ENCODE measurements at regions not wholly inside any gene's neighbourhood (a gene's known extent, or its start where the extent isn't known, plus 50 kb on each side); places are given as distances from the start of the nearest gene placed in this dataset.

DNA sequence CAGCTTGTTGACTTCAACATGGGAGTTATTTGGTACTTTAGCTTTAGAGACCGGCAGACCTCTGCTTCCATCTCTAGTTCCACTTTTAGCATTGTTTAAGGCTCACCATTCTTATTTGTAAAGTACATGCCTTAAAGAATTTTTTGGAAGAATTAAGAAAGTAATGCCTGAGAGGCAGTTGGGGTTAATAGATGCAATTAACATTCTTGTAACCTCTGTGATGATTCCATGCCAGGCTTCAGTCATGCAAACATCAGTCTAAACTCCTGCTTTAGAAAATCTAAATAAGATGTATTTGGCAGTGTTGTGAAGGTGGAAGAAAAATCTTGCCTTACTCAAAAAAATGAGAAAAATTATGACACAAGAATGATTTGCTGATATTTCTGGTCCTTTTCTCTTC, 79.9 kb upstream of the UBAC2 start:
- Histone ChIP-seq H3K36me3 (ENCODE audit: control insufficient read depth in 1 of 2, insufficient read depth in 2 of 2, low read length in 2 of 2) (no peaks in the 10 kb centered on the region), H3K4me3 (ENCODE audit: low read depth in 1 of 2, low read length in 2 of 2) (no peak overlapping the region), H3K27ac (ENCODE audit: low read depth, low read length) (no peak overlapping the region), H3K9me3 (ENCODE audit: control insufficient read depth in 1 of 2, low read length in 2 of 2) (no peaks in the 10 kb centered on the region), H3K4me1 (ENCODE audit: control insufficient read depth in 1 of 2, insufficient read depth in 2 of 2, low read length in 2 of 2) (no peaks in the 10 kb centered on the region), H3K27me3 (ENCODE audit: control insufficient read depth in 1 of 2, insufficient read depth in 2 of 2, low read length in 2 of 2) (peaks cover 0 to 3% of the 10 kb centered on the region in 2 donors), H3K9ac (ENCODE audit: low read depth in 1 of 2, low read length in 2 of 2) (no peak overlapping the region)

DNA sequence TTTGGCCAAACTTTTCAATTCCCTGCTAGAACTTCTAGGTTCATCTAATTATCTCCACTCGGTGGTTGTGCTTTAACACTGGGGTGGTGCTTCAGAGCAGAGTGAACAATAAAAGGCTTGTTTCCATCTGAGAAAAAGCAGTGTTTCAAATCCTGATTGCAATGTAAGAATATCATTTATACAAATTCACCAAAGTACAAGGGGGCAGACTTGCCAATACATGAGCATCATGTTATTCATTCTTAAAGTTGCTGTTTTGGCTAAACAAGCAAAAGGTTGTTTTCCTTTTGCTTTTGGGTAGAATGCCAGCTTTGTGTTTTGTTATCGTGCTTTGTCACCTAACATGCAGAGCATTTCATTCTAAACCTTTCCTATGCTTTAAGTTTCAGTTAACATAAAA, 78.5 kb upstream of the UBAC2 start:
- no peak overlapping the region for H3K27ac ChIP-seq (ENCODE audit: low read depth, low read length)
- no peaks in the 10 kb centered on the region for H3K9me3 ChIP-seq (ENCODE audit: control insufficient read depth in 1 of 2, low read length in 2 of 2)
- H3K4me1 ChIP-seq (ENCODE audit: control insufficient read depth in 1 of 2, insufficient read depth in 2 of 2, low read length in 2 of 2) = no peaks in the 10 kb centered on the region
- H3K36me3 ChIP-seq (ENCODE audit: control insufficient read depth in 1 of 2, insufficient read depth in 2 of 2, low read length in 2 of 2) = no peaks in the 10 kb centered on the region
- H3K27me3 ChIP-seq (ENCODE audit: control insufficient read depth in 1 of 2, insufficient read depth in 2 of 2, low read length in 2 of 2) = peaks cover 0 to 3% of the 10 kb centered on the region in 2 donors
- no peak overlapping the region for H3K9ac ChIP-seq (ENCODE audit: low read depth in 1 of 2, low read length in 2 of 2)
- no peak overlapping the region for H3K4me3 ChIP-seq (ENCODE audit: low read depth in 1 of 2, low read length in 2 of 2)

DNA sequence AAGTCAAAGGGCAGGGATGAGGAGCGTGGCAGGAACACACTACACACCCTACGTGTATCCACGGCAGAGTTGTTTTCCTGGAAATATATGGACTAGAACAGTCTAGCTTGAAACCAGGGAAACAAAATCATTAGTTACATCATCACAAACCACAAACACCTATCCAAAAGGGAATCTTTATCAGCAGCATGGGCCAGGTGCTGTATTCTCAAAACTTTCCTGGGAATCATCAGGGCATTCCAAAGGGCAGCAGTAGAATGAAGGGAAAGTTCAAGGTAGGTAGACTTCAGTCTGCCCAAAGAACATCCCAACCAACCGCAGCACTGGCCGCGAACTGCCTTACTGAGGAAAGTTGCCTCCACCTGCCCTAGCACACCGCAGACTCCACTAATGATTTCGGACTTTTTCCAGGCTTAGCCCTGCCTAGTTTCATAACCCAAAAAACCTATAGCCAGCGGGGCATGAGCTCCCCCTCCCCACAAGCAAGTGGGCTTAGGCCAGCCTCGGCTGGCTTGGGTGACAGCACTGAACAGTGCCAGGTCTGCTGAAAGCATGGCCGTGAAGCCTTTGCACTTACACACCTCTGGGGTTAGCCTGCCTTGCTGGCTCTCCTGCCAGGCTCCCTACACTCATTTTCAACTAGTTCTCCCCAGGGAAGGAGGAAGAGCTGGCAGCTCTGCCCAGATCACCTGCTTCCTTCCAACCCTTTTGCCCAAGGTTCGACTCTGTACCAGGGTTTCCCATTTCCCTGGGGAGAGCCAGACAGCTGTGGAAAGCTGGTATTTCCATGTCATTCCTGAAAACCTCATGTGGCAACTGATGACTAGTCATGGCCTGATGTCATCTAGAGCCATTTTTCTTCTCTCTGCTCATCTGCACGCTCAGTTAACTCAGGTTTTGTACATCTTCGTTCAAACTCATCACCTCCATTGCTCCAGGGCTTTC, 77.3 kb upstream of the UBAC2 start:
- H3K4me3 ChIP-seq (ENCODE audit: low read depth in 1 of 2, low read length in 2 of 2) = no peak overlapping the region
- H3K9ac ChIP-seq (ENCODE audit: low read depth in 1 of 2, low read length in 2 of 2) = no peak overlapping the region
- H3K27ac ChIP-seq (ENCODE audit: low read depth, low read length) = no peak overlapping the region
- no peaks in the 10 kb centered on the region for H3K4me1 ChIP-seq (ENCODE audit: control insufficient read depth in 1 of 2, insufficient read depth in 2 of 2, low read length in 2 of 2)
- peaks cover 0 to 3% of the 10 kb centered on the region in 2 donors for H3K27me3 ChIP-seq (ENCODE audit: control insufficient read depth in 1 of 2, insufficient read depth in 2 of 2, low read length in 2 of 2)
- H3K36me3 ChIP-seq (ENCODE audit: control insufficient read depth in 1 of 2, insufficient read depth in 2 of 2, low read length in 2 of 2) = no peaks in the 10 kb centered on the region
- no peaks in the 10 kb centered on the region for H3K9me3 ChIP-seq (ENCODE audit: control insufficient read depth in 1 of 2, low read length in 2 of 2)

DNA sequence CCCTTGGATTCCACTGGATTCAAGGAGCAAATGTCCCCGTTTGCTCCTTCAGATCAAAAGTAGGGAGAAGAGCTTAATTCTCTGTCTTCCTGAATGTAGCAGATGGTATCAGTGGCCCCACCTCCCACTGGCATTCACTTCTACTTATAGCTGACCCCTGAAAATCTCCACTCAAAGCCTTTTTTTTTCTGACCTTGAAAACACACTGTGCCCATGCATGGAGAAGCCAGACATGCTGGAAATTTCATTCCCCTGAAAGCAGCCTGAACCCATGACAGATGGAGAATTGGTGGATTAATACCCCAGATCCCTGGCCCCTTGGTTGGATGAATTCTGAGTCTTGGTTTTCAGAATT, 76.6 kb upstream of the UBAC2 start:
- no peaks in the 10 kb centered on the region for H3K4me1 ChIP-seq (ENCODE audit: control insufficient read depth in 1 of 2, insufficient read depth in 2 of 2, low read length in 2 of 2)
- no peaks in the 10 kb centered on the region for H3K9me3 ChIP-seq (ENCODE audit: control insufficient read depth in 1 of 2, low read length in 2 of 2)
- no peak overlapping the region for H3K27ac ChIP-seq (ENCODE audit: low read depth, low read length)
- H3K36me3 ChIP-seq (ENCODE audit: control insufficient read depth in 1 of 2, insufficient read depth in 2 of 2, low read length in 2 of 2) = no peaks in the 10 kb centered on the region
- H3K27me3 ChIP-seq (ENCODE audit: control insufficient read depth in 1 of 2, insufficient read depth in 2 of 2, low read length in 2 of 2) = peaks cover 0 to 3% of the 10 kb centered on the region in 2 donors
- H3K9ac ChIP-seq (ENCODE audit: low read depth in 1 of 2, low read length in 2 of 2) = no peak overlapping the region
- H3K4me3 ChIP-seq (ENCODE audit: low read depth in 1 of 2, low read length in 2 of 2) = no peak overlapping the region

DNA sequence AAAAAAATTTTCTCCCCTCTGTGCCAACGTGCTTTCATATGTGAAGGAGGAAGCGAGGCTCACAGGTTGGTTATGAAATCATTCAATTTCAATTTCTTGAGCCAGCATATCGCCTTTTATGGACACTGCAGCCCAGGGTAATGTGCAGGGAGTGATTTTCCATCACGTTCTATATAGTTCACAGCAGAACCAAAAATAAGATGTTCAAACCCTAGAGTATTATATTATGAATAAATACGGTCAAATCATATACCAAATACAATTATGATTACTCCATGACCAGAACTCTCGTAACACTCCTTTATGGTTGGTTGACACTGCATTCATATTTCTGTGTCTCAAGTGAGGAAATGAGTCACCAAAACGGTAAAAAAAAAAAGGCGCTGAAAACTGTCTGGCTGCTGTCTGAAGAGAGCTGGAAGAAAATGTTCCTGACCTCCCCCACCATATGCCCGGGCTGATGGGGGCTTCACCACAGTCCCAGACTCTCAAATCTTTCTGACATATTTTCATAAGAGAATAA, 75.8 kb upstream of the UBAC2 start:
- Histone ChIP-seq H3K4me1 (ENCODE audit: control insufficient read depth in 1 of 2, insufficient read depth in 2 of 2, low read length in 2 of 2) (no peaks in the 10 kb centered on the region), H3K9ac (ENCODE audit: low read depth in 1 of 2, low read length in 2 of 2) (no peak overlapping the region), H3K27me3 (ENCODE audit: control insufficient read depth in 1 of 2, insufficient read depth in 2 of 2, low read length in 2 of 2) (peaks cover 0 to 3% of the 10 kb centered on the region in 2 donors), H3K27ac (ENCODE audit: low read depth, low read length) (no peak overlapping the region), H3K4me3 (ENCODE audit: low read depth in 1 of 2, low read length in 2 of 2) (no peak overlapping the region), H3K36me3 (ENCODE audit: control insufficient read depth in 1 of 2, insufficient read depth in 2 of 2, low read length in 2 of 2) (no peaks in the 10 kb centered on the region), H3K9me3 (ENCODE audit: control insufficient read depth in 1 of 2, low read length in 2 of 2) (no peaks in the 10 kb centered on the region)

DNA sequence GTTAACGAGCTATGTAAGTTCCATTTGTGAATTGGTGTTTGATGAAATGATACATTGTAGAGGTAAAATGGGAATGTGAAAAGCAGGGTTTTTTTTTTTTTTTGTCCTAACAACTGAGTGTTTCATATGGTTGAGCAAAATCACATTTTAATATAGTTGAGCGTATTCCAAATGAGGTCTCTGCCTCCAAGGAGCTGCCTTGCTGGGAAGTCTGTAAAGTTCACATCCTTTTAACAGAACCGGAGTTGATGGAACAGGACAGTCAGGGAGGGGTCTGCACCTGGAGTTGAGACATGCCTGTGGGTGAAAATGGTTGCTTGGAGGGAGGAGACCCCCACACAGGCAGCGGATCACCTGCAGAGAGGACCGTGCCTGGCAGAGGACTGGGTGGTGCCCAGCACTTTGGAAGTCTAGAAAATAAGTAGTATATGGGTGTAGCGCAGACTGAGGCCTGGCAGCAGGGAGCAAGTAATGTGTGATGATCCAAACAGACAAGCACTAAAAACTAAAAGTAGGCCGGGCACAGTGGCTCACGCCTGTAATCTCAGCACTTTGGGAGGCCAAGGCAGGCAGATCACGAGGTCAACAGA, 75.2 kb upstream of the UBAC2 start:
- Histone ChIP-seq H3K36me3 (ENCODE audit: control insufficient read depth in 1 of 2, insufficient read depth in 2 of 2, low read length in 2 of 2) (no peaks in the 10 kb centered on the region), H3K4me1 (ENCODE audit: control insufficient read depth in 1 of 2, insufficient read depth in 2 of 2, low read length in 2 of 2) (no peaks in the 10 kb centered on the region), H3K9ac (ENCODE audit: low read depth in 1 of 2, low read length in 2 of 2) (no peak overlapping the region), H3K27ac (ENCODE audit: low read depth, low read length) (no peak overlapping the region), H3K4me3 (ENCODE audit: low read depth in 1 of 2, low read length in 2 of 2) (no peak overlapping the region), H3K27me3 (ENCODE audit: control insufficient read depth in 1 of 2, insufficient read depth in 2 of 2, low read length in 2 of 2) (peaks cover 0 to 3% of the 10 kb centered on the region in 2 donors), H3K9me3 (ENCODE audit: control insufficient read depth in 1 of 2, low read length in 2 of 2) (no peaks in the 10 kb centered on the region)

DNA sequence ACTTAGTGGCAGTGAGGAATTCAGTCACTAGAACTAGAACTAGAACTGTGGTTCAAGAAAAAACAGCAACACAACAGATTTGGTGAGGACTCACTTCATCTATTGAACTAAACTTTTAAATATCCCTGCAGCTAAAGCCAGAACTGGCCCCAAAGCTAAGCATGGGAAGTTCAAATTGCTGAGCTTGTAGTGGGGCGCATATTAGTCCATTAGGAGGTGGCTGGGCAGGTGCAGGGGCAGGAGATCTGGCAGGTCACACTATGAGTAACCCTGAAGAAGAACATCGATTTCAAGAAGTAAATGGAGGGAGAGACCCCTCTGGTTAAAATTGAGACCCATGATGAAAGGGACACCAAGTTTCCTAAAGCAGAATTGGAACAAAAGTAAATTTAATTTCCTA, 73.8 kb upstream of the UBAC2 start:
- no peaks in the 10 kb centered on the region for H3K9me3 ChIP-seq (ENCODE audit: control insufficient read depth in 1 of 2, low read length in 2 of 2)
- H3K4me3 ChIP-seq (ENCODE audit: low read depth in 1 of 2, low read length in 2 of 2) = no peak overlapping the region
- no peak overlapping the region for H3K9ac ChIP-seq (ENCODE audit: low read depth in 1 of 2, low read length in 2 of 2)
- H3K27ac ChIP-seq (ENCODE audit: low read depth, low read length) = no peak overlapping the region
- no peaks in the 10 kb centered on the region for H3K27me3 ChIP-seq (ENCODE audit: control insufficient read depth in 1 of 2, insufficient read depth in 2 of 2, low read length in 2 of 2)
- no peaks in the 10 kb centered on the region for H3K36me3 ChIP-seq (ENCODE audit: control insufficient read depth in 1 of 2, insufficient read depth in 2 of 2, low read length in 2 of 2)
- H3K4me1 ChIP-seq (ENCODE audit: control insufficient read depth in 1 of 2, insufficient read depth in 2 of 2, low read length in 2 of 2) = no peaks in the 10 kb centered on the region

DNA sequence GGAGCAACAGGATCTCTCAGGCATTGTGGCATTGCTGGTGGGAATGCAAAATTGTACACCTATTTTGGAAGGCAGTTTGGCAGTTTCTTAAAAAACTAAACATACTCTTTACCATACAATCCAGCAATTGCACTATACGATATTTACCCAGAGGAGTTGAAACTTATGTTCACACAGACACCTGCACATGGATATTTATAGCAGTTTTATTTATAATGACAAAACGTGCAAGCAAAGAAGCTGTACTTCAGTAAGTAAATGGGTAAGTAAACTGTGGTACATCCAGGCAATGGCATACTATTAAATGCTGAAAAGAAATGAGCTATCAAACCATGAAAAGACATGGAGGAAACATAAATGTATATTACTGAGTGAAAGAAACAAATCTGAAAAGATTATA, 71.6 kb upstream of the UBAC2 start:
- Histone ChIP-seq H3K9ac (ENCODE audit: low read depth in 1 of 2, low read length in 2 of 2) (no peak overlapping the region), H3K4me3 (ENCODE audit: low read depth in 1 of 2, low read length in 2 of 2) (no peak overlapping the region), H3K27ac (ENCODE audit: low read depth, low read length) (no peak overlapping the region), H3K36me3 (ENCODE audit: control insufficient read depth in 1 of 2, insufficient read depth in 2 of 2, low read length in 2 of 2) (no peaks in the 10 kb centered on the region), H3K27me3 (ENCODE audit: control insufficient read depth in 1 of 2, insufficient read depth in 2 of 2, low read length in 2 of 2) (no peaks in the 10 kb centered on the region), H3K4me1 (ENCODE audit: control insufficient read depth in 1 of 2, insufficient read depth in 2 of 2, low read length in 2 of 2) (no peaks in the 10 kb centered on the region), H3K9me3 (ENCODE audit: control insufficient read depth in 1 of 2, low read length in 2 of 2) (no peaks in the 10 kb centered on the region)

DNA sequence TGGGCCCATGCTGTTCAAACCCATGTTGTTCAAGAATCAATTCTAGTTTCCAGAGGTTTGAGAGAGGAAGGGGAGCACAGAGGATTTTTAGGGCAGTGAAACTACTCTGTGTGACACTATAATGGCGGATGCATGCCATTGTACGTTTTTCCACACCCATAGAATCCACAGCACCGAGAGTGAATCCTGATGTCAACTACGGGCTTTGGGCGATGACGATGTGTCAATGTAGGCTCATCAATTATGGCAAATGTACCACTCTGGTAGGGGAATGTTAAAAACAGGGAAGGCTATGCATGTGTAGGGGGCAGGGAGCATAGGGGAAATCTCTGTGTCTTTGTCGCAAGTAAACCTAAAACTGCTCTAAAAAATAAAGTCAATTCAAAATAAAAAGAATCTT, 70.7 kb upstream of the UBAC2 start:
- Histone ChIP-seq H3K9ac (ENCODE audit: low read depth in 1 of 2, low read length in 2 of 2) (no peak overlapping the region), H3K9me3 (ENCODE audit: control insufficient read depth in 1 of 2, low read length in 2 of 2) (no peaks in the 10 kb centered on the region), H3K4me3 (ENCODE audit: low read depth in 1 of 2, low read length in 2 of 2) (no peak overlapping the region), H3K27ac (ENCODE audit: low read depth, low read length) (no peak overlapping the region), H3K4me1 (ENCODE audit: control insufficient read depth in 1 of 2, insufficient read depth in 2 of 2, low read length in 2 of 2) (no peaks in the 10 kb centered on the region), H3K27me3 (ENCODE audit: control insufficient read depth in 1 of 2, insufficient read depth in 2 of 2, low read length in 2 of 2) (no peaks in the 10 kb centered on the region), H3K36me3 (ENCODE audit: control insufficient read depth in 1 of 2, insufficient read depth in 2 of 2, low read length in 2 of 2) (no peaks in the 10 kb centered on the region)

DNA sequence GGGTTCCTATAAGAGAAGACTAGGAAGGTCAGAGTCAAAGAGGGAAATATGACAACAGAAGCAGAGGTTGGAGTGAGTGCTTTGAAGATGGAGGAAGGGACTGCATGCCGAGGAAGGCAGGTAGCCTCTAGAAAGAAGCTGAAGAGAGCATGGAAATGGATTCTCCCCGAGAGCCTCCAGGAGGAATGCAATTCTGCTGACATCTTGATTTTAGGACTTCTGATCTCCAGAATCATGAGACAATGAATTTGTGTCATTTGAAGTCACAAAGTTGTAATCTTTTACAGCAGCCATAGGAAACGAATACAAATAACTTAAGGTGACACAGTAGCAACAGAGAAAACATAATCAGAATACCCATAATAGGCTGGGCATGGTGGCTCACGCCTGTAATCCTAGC, 69.2 kb upstream of the UBAC2 start:
- no peaks in the 10 kb centered on the region for H3K36me3 ChIP-seq (ENCODE audit: control insufficient read depth in 1 of 2, insufficient read depth in 2 of 2, low read length in 2 of 2)
- no peak overlapping the region for H3K27ac ChIP-seq (ENCODE audit: low read depth, low read length)
- H3K9me3 ChIP-seq (ENCODE audit: control insufficient read depth in 1 of 2, low read length in 2 of 2) = no peaks in the 10 kb centered on the region
- H3K4me1 ChIP-seq (ENCODE audit: control insufficient read depth in 1 of 2, insufficient read depth in 2 of 2, low read length in 2 of 2) = no peaks in the 10 kb centered on the region
- H3K27me3 ChIP-seq (ENCODE audit: control insufficient read depth in 1 of 2, insufficient read depth in 2 of 2, low read length in 2 of 2) = no peaks in the 10 kb centered on the region
- H3K9ac ChIP-seq (ENCODE audit: low read depth in 1 of 2, low read length in 2 of 2) = no peak overlapping the region
- H3K4me3 ChIP-seq (ENCODE audit: low read depth in 1 of 2, low read length in 2 of 2) = no peak overlapping the region

All from duodenal mucosa (tissue), 2 donors.